HL-60 (cell line): ENCODE measurements at regions not wholly inside any gene's neighbourhood (a gene's known extent, or its start where the extent isn't known, plus 50 kb on each side); places are given as distances from the start of the nearest gene placed in this dataset.

Source experiments
- CTCF ChIP-seq: IDR thresholded peaks from one replicate; pipeline ENCODE4 v1.5.1; 2011; ENCODE audit warnings: low read length, control low read depth, inconsistent platforms; ENCODE audit not compliant: insufficient read depth
- GABPA ChIP-seq: IDR thresholded peaks from 2 replicates; pipeline ENCODE4 v1.6.1; 2012; ENCODE audit warnings: low read depth
- POLR2AphosphoS5 ChIP-seq: IDR thresholded peaks from 2 replicates; pipeline ENCODE4 v1.6.1; 2012; ENCODE audit warnings: low read depth
- REST ChIP-seq: IDR thresholded peaks from 2 replicates; pipeline ENCODE4 v1.6.1; 2012; ENCODE audit warnings: low read depth; ENCODE audit not compliant: insufficient replicate concordance

- TF ChIP-seq CTCF (no peak), POLR2AphosphoS5 (no peak), GABPA (no peak), REST (no peak)
Observed at GRCh38 chr3:10581716-10582115, 76.3 kb upstream of the ATP2B2 start.
